ENCODE measurements at regions not wholly inside any gene's neighbourhood (a gene's known extent, or its start where the extent isn't known, plus 50 kb on each side); places are given as distances from the start of the nearest gene placed in this dataset.

DNA sequence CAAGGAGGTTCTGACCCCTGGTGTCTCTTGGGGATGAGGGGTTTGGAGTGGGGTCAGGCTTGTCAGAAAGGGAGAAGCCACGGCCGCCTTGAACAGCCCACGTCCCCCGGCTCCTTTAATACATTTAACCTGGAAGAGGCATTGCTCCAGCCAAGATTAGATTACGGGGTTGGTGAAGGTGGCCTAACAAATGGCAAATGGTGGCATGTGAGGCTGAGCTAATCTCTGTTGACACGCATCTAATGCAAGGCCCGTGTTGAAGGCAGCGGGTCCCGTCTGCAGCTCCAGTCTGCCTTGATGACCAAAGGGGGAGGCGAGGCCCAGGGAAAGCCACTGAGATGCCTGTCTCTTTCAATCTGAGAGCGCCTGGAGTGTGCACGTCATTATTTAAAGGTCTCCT, 673.7 kb upstream of the TBX3 start:
- no peaks in the 10 kb centered on the region for H4K20me1 ChIP-seq (ENCODE audit: insufficient read depth)
- TF ChIP-seq MXI1 (IDR thresholded peaks at IDR 0.05; ENCODE audit: low read depth, low read length) (no peak), GATA2 (CRISPR knock-in tag; IDR thresholded peaks at IDR 0.05) (no peak), JUND (IDR thresholded peaks at IDR 0.05) (no peak), RAD21 (IDR thresholded peaks at IDR 0.05; ENCODE audit: low read length) (no peak), TCF12 (IDR thresholded peaks at IDR 0.05) (no peak), POLR2AphosphoS5 (IDR thresholded peaks at IDR 0.05; ENCODE audit: low read depth, low read length) (no peak), NRF1 (IDR thresholded peaks at IDR 0.05; ENCODE audit: low read depth, low read length) (no peak)
- TF ChIP-seq, protein P1, sequence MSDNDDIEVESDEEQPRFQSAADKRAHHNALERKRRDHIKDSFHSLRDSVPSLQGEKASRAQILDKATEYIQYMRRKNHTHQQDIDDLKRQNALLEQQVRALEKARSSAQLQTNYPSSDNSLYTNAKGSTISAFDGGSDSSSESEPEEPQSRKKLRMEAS (IDR thresholded peaks at IDR 0.05; ENCODE audit: low read depth), result no peak
- H3K4me2 ChIP-seq, result no peak overlapping the region
- H3K27ac ChIP-seq (ENCODE audit: low read depth in 2 of 2, low read length in 1 of 2), result no peak overlapping the region
- no peaks in the 10 kb centered on the region for H3K9me3 ChIP-seq
- WGBS (ENCODE audit: low lambda C conversion rate), result 93% methylated on average over 10 of the region's 12 CpGs
- no peak for DNase-seq
- ChIA-PET POLR2A (no interaction called here), CTCF (interaction anchor here (1.4 kb wide), 1 partner anchor 99 kb away, joined by 3 read pairs; no protein-coding TSS in a partner anchor)
- H3K79me2 ChIP-seq (ENCODE audit: insufficient read depth), result no peaks in the 10 kb centered on the region
- peaks cover under 1% of the 10 kb centered on the region for H3F3A ChIP-seq (replicated peaks; ENCODE audit: insufficient read depth)
- H3K9ac ChIP-seq, result no peak overlapping the region
- no peaks in the 10 kb centered on the region for H3K27me3 ChIP-seq (ENCODE audit: insufficient read depth)
- H3K4me3 ChIP-seq (ENCODE audit: low read depth in 2 of 2, low read length in 1 of 2), result no peak overlapping the region
- no peaks in the 10 kb centered on the region for H3K9me2 ChIP-seq
- no peaks in the 10 kb centered on the region for H3K36me3 ChIP-seq (replicated peaks in 1 of 2; ENCODE audit: control insufficient read depth in 1 of 2, insufficient read depth in 2 of 2, low read length in 1 of 2)
- H3K4me1 ChIP-seq (ENCODE audit: control insufficient read depth in 1 of 2, insufficient read depth in 2 of 2, low read depth in 1 of 2, low read length in 1 of 2), result peaks cover 5 to 16% of the 10 kb centered on the region in 2 experiments; a peak in 3 of 4 replicates
- no peak overlapping the region for H2AFZ ChIP-seq (ENCODE audit: low read depth)

DNA sequence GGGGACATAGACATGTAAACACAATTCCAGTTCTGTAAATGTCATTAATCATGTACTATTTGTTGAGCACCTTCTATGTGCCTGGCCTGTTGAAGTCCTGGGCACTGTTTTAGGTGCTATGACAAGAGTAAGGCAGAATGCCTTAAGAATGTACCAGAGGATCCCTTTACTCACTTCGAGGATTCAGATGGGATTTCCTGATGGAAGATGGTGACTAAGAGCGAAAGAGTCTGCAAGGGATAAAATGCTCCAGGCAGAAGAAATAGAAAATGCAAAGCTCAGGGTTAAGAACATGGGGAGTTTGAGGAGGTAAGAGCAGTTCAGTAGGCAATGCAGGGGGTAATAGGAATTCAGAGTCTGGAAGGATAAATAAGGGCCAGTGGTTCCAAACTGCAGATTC, 671.3 kb upstream of the TBX3 start:
- POLR2A ChIA-PET, result no interaction called here
- Histone ChIP-seq H3K9me2 (no peaks in the 10 kb centered on the region), H3K9ac (no peak overlapping the region), H3K36me3 (replicated peaks in 1 of 2; ENCODE audit: control insufficient read depth in 1 of 2, insufficient read depth in 2 of 2, low read length in 1 of 2) (no peaks in the 10 kb centered on the region), H2AFZ (ENCODE audit: low read depth) (peak overlapping the region; percentile 58), H3K27ac (ENCODE audit: low read depth in 2 of 2, low read length in 1 of 2) (peak overlapping the region in 1 of 2 experiments; percentile 92; a peak in 2 of 4 replicates), H3F3A (replicated peaks; ENCODE audit: insufficient read depth) (no peaks in the 10 kb centered on the region), H3K9me3 (no peaks in the 10 kb centered on the region), H3K4me3 (ENCODE audit: low read depth in 2 of 2, low read length in 1 of 2) (no peak overlapping the region), H3K4me2 (no peak overlapping the region), H3K79me2 (ENCODE audit: insufficient read depth) (no peaks in the 10 kb centered on the region), H3K27me3 (ENCODE audit: insufficient read depth) (no peaks in the 10 kb centered on the region), H3K4me1 (ENCODE audit: control insufficient read depth in 1 of 2, insufficient read depth in 2 of 2, low read depth in 1 of 2, low read length in 1 of 2) (peaks cover 0 to 9% of the 10 kb centered on the region in 2 experiments; a peak in 2 of 4 replicates), H4K20me1 (ENCODE audit: insufficient read depth) (no peaks in the 10 kb centered on the region)
- 63% methylated on average over 2 of the region's 2 CpGs for WGBS (ENCODE audit: low lambda C conversion rate)
- no peak for DNase-seq
- CTCF ChIA-PET, result interaction anchor here (0.9 kb wide), 1 partner anchor 393 kb away, joined by 3 read pairs; no protein-coding TSS in a partner anchor
- TF ChIP-seq RFX5 (IDR thresholded peaks at IDR 0.05; ENCODE audit: low read length) (no peak), GATA2 (CRISPR knock-in tag; IDR thresholded peaks at IDR 0.05) (no peak), FOXM1 (IDR thresholded peaks at IDR 0.05; ENCODE audit: low read depth) (no peak), GABPA (IDR thresholded peaks at IDR 0.05; ENCODE audit: low read depth) (no peak), CHD2 (IDR thresholded peaks at IDR 0.05; ENCODE audit: low read length, partially characterized antibody) (no peak), RXRA (IDR thresholded peaks at IDR 0.05; ENCODE audit: borderline replicate concordance, low read depth) (no peak), NFIC (IDR thresholded peaks at IDR 0.05; ENCODE audit: borderline replicate concordance) (no peak)
- TF ChIP-seq, protein P2, sequence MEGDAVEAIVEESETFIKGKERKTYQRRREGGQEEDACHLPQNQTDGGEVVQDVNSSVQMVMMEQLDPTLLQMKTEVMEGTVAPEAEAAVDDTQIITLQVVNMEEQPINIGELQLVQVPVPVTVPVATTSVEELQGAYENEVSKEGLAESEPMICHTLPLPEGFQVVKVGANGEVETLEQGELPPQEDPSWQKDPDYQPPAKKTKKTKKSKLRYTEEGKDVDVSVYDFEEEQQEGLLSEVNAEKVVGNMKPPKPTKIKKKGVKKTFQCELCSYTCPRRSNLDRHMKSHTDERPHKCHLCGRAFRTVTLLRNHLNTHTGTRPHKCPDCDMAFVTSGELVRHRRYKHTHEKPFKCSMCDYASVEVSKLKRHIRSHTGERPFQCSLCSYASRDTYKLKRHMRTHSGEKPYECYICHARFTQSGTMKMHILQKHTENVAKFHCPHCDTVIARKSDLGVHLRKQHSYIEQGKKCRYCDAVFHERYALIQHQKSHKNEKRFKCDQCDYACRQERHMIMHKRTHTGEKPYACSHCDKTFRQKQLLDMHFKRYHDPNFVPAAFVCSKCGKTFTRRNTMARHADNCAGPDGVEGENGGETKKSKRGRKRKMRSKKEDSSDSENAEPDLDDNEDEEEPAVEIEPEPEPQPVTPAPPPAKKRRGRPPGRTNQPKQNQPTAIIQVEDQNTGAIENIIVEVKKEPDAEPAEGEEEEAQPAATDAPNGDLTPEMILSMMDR (IDR thresholded peaks at IDR 0.05), result no peak
- TF ChIP-seq, protein P3, sequence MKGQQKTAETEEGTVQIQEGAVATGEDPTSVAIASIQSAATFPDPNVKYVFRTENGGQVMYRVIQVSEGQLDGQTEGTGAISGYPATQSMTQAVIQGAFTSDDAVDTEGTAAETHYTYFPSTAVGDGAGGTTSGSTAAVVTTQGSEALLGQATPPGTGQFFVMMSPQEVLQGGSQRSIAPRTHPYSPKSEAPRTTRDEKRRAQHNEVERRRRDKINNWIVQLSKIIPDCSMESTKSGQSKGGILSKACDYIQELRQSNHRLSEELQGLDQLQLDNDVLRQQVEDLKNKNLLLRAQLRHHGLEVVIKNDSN (IDR thresholded peaks at IDR 0.05; ENCODE audit: borderline replicate concordance, low read depth), result no peak

All from SK-N-SH (cell line).